CD1c-positive myeloid dendritic cell (primary cell): ENCODE measurements at regions not wholly inside any gene's neighbourhood (a gene's known extent, or its start where the extent isn't known, plus 50 kb on each side); places are given as distances from the start of the nearest gene placed in this dataset.
"Not testable (repeated sequence)": the region's sequence is repeated elsewhere in the genome, so short reads cannot be mapped to it uniquely, and the experiment has no call there.

ENCODE experiments used
- DNase-seq: peaks from one replicate; pipeline ENCODE4 v3.0.0-alpha.2; 2016; ENCODE audit errors: extremely low spot score

GRCh38 chr11:39462506-39462905 is 1996.9 kb downstream of the LRRC4C start:
- DNase-seq: no peak

DNA sequence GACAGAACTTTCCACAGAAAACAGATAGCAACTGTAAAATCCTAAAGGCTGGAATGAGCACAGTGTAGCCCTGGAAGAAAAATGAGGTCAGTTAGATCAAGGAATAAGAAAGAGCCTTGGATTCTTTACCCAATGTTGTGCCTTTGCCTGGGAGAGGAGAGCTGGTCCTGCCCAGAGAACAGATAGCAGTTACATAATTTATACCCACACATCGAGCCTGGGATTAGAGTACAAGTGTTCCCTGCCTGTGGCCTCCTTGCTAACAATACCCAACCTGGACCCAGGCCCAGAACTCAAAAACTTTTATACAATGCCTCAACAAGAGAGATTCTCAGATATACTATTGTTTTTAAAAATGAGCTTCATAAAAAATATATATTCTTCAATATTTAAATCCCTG is 1998.4 kb downstream of the LRRC4C start:
- no peak for DNase-seq

DNA sequence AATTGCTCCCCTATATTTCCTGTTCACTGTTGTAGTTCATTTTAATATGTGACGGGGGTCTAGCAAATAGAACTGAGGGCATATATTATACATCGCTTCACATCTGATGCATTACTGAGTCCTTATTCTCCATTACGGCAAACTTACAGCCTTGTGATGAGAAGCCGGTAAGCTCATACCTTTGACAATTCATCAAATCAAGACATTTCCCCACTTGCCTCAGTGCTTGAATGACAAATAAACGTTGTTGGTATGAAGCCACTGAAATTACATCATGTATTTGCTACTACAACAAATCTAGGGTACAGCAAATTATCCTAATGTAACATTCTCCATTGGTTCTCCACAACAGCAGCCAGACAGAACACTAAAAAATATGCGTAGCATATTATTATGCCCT is 1999.8 kb downstream of the LRRC4C start:
- no peak for DNase-seq

GRCh38 chr11:39458481-39458880 is 2001.0 kb downstream of the LRRC4C start:
- no peak for DNase-seq

GRCh38 chr11:39443424-39444022 is 2015.9 kb downstream of the LRRC4C start:
- DNase-seq: no peak

DNA sequence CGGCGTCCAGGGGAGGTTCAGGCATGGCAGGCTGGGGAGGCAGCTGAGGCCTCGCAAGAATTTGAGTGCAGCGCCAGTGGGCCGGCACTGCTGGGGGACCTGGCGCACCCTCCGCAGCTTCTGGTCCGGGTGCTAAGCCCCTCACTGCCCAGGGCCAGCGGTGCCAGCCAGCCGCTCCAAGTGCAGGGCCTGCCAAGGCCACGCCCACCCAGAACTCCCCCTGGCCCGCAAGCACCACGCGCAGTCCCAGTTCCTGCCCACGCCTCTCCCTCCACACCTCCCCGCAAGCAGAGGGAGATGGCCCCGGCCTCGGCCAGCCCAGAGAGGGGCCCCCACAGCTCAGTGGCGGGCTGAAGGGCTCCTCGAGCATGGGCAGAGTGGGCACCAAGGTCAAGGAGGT is 2017.3 kb downstream of the LRRC4C start:
- no peak for DNase-seq

DNA sequence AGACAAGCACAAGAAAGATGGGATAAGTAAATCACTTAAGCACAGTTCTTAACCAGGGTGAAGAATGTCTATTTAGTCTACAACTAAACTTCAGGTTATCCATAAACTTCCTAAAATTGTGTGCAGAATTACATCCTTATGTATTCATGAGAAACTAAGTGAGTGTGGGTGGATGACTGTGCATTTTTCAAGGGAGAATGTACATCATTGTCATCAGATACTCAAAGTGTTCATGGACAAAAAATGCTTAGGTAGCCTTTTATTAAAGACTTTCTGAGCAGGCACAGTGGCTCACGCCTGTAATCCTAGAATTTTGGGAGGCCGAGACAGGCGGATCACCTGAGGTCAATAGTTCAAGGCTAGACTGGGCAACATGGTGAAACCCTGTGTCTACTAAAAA is 2023.8 kb downstream of the LRRC4C start:
- no peak for DNase-seq

GRCh38 chr11:39434466-39434865 is 2025.0 kb downstream of the LRRC4C start:
- DNase-seq: no peak

- DNase-seq: no peak
Measured at GRCh38 chr11:39432929-39433328, 2026.5 kb downstream of the LRRC4C start.

GRCh38 chr11:39425226-39425625 is 2034.2 kb downstream of the LRRC4C start:
- no peak for DNase-seq

DNA sequence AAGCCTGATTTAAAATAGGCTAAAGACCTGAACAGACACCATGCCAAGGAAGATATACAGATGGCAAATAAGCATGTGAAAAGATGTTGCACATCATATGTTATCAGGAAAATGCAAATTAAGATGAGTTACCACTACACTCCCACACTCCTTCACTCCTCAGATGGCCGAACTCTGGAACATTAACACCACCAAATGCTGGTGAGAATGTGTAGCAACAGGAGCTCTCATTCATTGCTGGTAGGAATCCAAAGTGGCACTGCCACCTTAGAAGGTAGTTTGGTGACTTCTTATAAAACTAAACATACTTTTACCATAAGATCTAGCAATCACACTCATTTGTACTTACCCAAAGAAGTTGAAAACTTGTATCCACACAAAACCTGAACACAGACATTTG is 2047.3 kb downstream of the LRRC4C start:
- DNase-seq: no peak

GRCh38 chr11:39385911-39386310 is 2073.5 kb downstream of the LRRC4C start:
- no peak for DNase-seq

- DNase-seq: peak; percentile 48
Measured at GRCh38 chr11:39374963-39375698, 2084.3 kb downstream of the LRRC4C start.

DNA sequence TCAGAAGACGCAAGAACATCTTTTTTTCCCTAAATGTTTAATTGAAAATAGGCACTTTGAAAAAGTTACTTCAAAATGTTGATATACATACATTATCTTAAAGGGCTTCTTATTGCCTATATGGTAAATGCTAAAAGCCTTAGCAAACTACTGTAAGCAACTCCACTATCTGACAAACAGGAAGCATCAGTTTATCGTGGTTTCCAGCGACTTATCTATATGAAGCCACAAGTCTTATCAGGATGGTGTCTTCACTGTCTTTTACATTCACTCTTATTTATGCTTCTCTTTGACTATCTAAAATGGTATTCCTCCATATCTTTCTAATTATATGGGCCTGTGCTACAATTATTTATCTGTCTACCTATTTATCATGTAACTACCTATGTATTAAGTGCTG is 2091.9 kb downstream of the LRRC4C start:
- no peak for DNase-seq

GRCh38 chr11:39365809-39366436 is 2093.5 kb downstream of the LRRC4C start:
- DNase-seq: no peak

GRCh38 chr11:39363571-39363970 is 2095.9 kb downstream of the LRRC4C start:
- no peak for DNase-seq

DNA sequence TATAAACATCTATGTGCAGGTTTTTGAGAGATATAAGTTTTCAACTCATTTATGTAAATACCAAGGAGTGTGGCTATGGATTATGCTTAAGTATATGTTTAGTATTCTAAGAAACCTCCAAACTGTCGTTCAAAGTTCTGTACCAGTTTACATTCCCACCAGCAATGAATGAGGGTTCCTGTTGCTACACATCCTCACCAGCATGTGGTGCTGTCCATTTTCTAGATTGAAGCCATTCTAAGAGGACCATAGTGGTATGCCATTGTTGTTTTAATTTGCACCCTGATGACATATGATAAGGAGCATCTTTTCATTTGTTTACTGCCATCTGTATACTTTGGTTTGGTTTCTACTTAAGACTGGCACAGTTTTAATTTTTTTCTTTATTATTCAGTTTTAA is 2097.9 kb downstream of the LRRC4C start:
- no peak for DNase-seq

GRCh38 chr11:39345834-39346442 is 2113.5 kb downstream of the LRRC4C start:
- DNase-seq: no peak

- no peak for DNase-seq
Measured at GRCh38 chr11:39341461-39341860, 2118.0 kb downstream of the LRRC4C start.

GRCh38 chr11:39333006-39333405 is 2126.4 kb downstream of the LRRC4C start:
- DNase-seq: not testable (repeated sequence)

DNA sequence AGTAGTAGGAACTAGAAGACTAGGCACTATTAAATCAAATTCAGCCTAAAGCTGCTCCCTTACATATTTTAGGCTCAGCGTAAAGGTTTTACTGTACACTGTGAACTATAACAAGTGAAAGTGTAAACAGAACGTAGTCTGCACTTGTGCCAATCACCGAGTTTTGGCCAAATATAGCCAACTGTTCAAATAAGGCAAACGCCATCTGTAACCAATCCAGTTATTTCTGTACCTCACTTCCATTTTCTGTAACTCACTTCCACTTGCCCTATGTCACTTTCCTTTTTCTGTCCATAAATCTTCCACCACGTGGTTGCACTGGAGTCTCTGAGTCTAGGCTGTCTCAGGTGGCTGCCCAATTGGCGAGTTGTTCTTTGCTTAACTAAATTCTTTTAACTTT is 2132.2 kb downstream of the LRRC4C start:
- no peak for DNase-seq

- DNase-seq: not testable (repeated sequence)
Measured at GRCh38 chr11:39311888-39312287, 2147.6 kb downstream of the LRRC4C start.

GRCh38 chr11:39304586-39304985 is 2154.9 kb downstream of the LRRC4C start:
- DNase-seq: no peak
